Activated CD4-positive, alpha-beta T cell treated with anti-CD3 and anti-CD28 coated beads, Interleukin-2, Interleukin-6, amounts not matched to agents 100 ng/mL and 50 ng/mL, durations not matched to agents 16 hours and 8 hours (primary cell): ENCODE measurements at regions not wholly inside any gene's neighbourhood (a gene's known extent, or its start where the extent isn't known, plus 50 kb on each side); places are given as distances from the start of the nearest gene placed in this dataset.

ENCODE experiments used
- DNase-seq: peaks from one replicate; pipeline ENCODE4 v3.0.0-alpha.2; 2020

GRCh38 chrX:134173541-134174272, 63.3 kb upstream of the CCDC160 start:
- DNase-seq = peak; percentile 13

DNA sequence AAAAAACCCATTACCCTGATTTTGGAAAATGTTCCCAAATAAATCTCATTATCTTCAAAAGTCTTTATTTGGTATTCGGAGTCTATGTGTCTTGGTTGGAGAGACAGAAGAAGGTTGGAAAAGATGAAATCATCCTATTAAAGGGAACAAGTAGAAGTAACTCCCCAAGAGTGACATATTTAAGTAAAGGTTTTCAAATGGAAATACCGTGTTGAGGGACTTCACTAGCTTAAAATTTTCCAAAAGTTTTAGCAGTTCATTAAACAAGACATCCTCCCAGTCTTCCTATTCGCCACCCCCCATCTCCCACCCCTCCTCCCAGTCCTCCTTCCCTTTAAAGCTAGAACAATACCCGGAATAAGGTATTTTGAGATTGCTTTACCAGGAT, 62.7 kb upstream of the CCDC160 start:
- DNase-seq = no peak

GRCh38 chrX:134174859-134175258, 62.1 kb upstream of the CCDC160 start:
- no peak for DNase-seq

DNA sequence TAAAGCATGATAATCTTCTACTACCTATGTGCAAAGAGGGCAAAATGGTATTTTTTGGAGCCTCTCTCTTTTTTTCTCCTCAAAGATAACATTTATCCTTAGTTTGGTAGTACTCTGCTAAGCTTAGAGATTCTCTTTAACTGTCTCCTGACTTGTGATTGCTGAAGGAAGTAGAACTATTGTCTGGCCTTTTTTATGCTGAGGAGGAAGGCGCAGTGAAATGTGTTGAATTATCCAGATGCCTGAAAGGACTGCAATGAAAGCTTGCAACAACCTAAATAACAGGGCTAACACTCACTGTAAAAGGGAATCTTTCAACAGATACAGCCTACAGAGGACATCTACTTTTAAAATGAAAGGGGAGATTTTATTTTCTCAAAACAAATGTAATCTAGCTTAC, 59.5 kb upstream of the CCDC160 start:
- no peak for DNase-seq

DNA sequence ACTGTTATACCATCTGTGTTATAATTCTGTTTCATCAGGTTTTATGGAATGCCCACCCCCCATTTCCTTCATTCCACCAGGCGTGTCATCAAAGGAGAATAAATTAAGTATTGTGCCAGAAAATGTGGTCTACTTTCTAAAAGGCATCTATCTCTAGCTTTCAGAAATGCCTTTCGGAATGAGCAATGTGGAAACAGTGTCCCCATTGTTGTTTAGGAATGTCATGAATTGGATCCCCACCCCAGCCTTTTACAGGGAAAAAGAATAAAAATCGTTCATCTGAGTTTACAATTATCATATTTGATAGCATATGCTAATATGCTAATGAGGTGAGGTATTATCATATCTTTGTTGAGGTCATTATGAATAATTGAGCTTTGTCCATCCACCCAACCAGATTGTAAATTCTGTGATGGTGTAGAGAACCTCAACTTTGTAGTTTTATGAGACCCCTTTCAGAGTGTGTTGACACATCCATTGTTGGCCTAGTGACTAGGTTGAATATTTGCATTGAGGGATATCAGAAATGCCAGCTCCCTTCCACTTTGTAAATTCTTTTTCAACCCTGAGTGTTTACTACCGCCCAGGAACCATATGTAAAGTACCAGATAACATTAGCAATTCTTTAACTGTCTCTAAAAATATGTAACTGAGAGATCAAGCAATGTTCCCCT, 56.2 kb upstream of the CCDC160 start:
- DNase-seq = no peak

- DNase-seq = no peak
These were observed 55.7 kb upstream of the CCDC160 start for GRCh38 chrX:134181275-134181660.

DNA sequence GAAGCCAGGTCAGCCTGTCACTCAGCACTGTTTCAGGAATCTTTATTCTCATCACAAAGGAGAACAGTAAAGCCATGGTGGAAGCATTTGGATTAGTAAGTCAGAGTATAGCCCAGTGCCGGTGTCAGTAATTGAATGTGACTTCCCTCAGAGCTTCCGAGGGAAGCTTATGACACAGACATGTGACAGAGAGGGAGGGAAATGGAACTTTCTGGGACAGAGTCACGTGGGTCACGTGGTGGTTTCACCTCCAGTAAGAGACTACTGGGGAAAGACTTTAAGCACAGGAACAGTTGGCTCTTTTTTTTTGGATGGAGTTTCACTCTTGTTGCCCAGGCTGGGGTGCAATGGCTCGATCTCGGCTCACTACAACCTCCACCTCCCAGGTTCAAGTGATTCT, 53.3 kb upstream of the CCDC160 start:
- DNase-seq = no peak

- DNase-seq = peak; percentile 8
These were observed 52.0 kb upstream of the CCDC160 start for GRCh38 chrX:134184936-134185335.

- peak; percentile 85 for DNase-seq
These were observed 50.4 kb upstream of the CCDC160 start for GRCh38 chrX:134186362-134187121.
